Effector memory CD4-positive, alpha-beta T cell (primary cell): ENCODE measurements at regions not wholly inside any gene's neighbourhood (a gene's known extent, or its start where the extent isn't known, plus 50 kb on each side); places are given as distances from the start of the nearest gene placed in this dataset.

ENCODE experiments used
- DNase-seq, 3 donors: peaks; one replicate each; pipeline ENCODE4 v3.0.0-alpha.2; 2020
- H3K27ac ChIP-seq: 2 replicates; pipeline ENCODE4 v1.7.0; 2013; ENCODE audit warnings: mild to moderate bottlenecking, low read length, moderate library complexity; ENCODE audit not compliant: insufficient read depth, poor library complexity, severe bottlenecking
- H3K27me3 ChIP-seq: replicated peaks from 2 replicates; pipeline ENCODE4 v1.7.0; 2013; ENCODE audit warnings: mild to moderate bottlenecking, low read length; ENCODE audit not compliant: insufficient read depth, control insufficient read depth, poor library complexity, severe bottlenecking
- H3K36me3 ChIP-seq: 2 replicates; pipeline ENCODE4 v1.7.0; 2013; ENCODE audit warnings: mild to moderate bottlenecking, low read length, moderate library complexity; ENCODE audit not compliant: control insufficient read depth, insufficient read depth
- H3K4me1 ChIP-seq: 2 replicates; pipeline ENCODE4 v1.7.0; 2013; ENCODE audit warnings: low read length, mild to moderate bottlenecking; ENCODE audit not compliant: control insufficient read depth, insufficient read depth, poor library complexity, severe bottlenecking
- H3K4me3 ChIP-seq: 2 replicates; pipeline ENCODE4 v1.7.0; 2013; ENCODE audit warnings: low read length, low read depth, mild to moderate bottlenecking; ENCODE audit not compliant: insufficient read depth, poor library complexity, severe bottlenecking
- H3K9me3 ChIP-seq: 2 replicates; pipeline ENCODE4 v1.7.0; 2013; ENCODE audit warnings: mild to moderate bottlenecking, low read length, moderate library complexity; ENCODE audit not compliant: control insufficient read depth

- no peak for DNase-seq
- H3K36me3 ChIP-seq = no peaks in the 10 kb centered on the region
- no peak overlapping the region for H3K4me3 ChIP-seq
- H3K4me1 ChIP-seq = no peaks in the 10 kb centered on the region
- H3K27me3 ChIP-seq = no peaks in the 10 kb centered on the region
- no peaks in the 10 kb centered on the region for H3K9me3 ChIP-seq
- no peak overlapping the region for H3K27ac ChIP-seq
These were observed 188.7 kb upstream of the PPP1R3A start for GRCh38 chr7:114107522-114107921.

GRCh38 chr7:114104035-114104434 lies 185.2 kb upstream of the PPP1R3A start:
- Histone ChIP-seq H3K4me1 (no peaks in the 10 kb centered on the region), H3K9me3 (no peaks in the 10 kb centered on the region), H3K36me3 (no peaks in the 10 kb centered on the region), H3K4me3 (no peak overlapping the region), H3K27ac (no peak overlapping the region), H3K27me3 (no peaks in the 10 kb centered on the region)
- no peak for DNase-seq

- Histone ChIP-seq H3K27me3 (no peaks in the 10 kb centered on the region), H3K4me3 (no peak overlapping the region), H3K27ac (no peak overlapping the region), H3K36me3 (no peaks in the 10 kb centered on the region), H3K9me3 (no peaks in the 10 kb centered on the region), H3K4me1 (no peaks in the 10 kb centered on the region)
- DNase-seq = no peak
These were observed 184.2 kb upstream of the PPP1R3A start for GRCh38 chr7:114102996-114103395.

- DNase-seq = no peak
- no peaks in the 10 kb centered on the region for H3K4me1 ChIP-seq
- H3K9me3 ChIP-seq = no peaks in the 10 kb centered on the region
- H3K36me3 ChIP-seq = no peaks in the 10 kb centered on the region
- no peaks in the 10 kb centered on the region for H3K27me3 ChIP-seq
- no peak overlapping the region for H3K4me3 ChIP-seq
- no peak overlapping the region for H3K27ac ChIP-seq
These were observed 183.3 kb upstream of the PPP1R3A start for GRCh38 chr7:114102131-114102530.

- H3K27me3 ChIP-seq = no peaks in the 10 kb centered on the region
- DNase-seq = no peak
- H3K9me3 ChIP-seq = no peaks in the 10 kb centered on the region
- H3K4me3 ChIP-seq = no peak overlapping the region
- H3K36me3 ChIP-seq = no peaks in the 10 kb centered on the region
- no peaks in the 10 kb centered on the region for H3K4me1 ChIP-seq
- no peak overlapping the region for H3K27ac ChIP-seq
These were observed 182.0 kb upstream of the PPP1R3A start for GRCh38 chr7:114100810-114101209.

- Histone ChIP-seq H3K27me3 (no peaks in the 10 kb centered on the region), H3K4me1 (no peaks in the 10 kb centered on the region)
These were observed 180.5 kb upstream of the PPP1R3A start for GRCh38 chr7:114099337-114099736.

GRCh38 chr7:114095885-114096284 lies 177.1 kb upstream of the PPP1R3A start:
- no peaks in the 10 kb centered on the region for H3K27me3 ChIP-seq
- no peaks in the 10 kb centered on the region for H3K36me3 ChIP-seq
- H3K27ac ChIP-seq = no peak overlapping the region
- no peaks in the 10 kb centered on the region for H3K4me1 ChIP-seq
- DNase-seq = no peak
- no peaks in the 10 kb centered on the region for H3K9me3 ChIP-seq
- H3K4me3 ChIP-seq = no peak overlapping the region

More at GRCh38 chr7:114099337-114099736, 180.5 kb upstream of the PPP1R3A start:
- no peaks in the 10 kb centered on the region for H3K9me3 ChIP-seq
- no peak overlapping the region for H3K27ac ChIP-seq
- no peak for DNase-seq
- H3K36me3 ChIP-seq = no peaks in the 10 kb centered on the region
- no peak overlapping the region for H3K4me3 ChIP-seq

GRCh38 chr7:114088470-114088940 lies 169.7 kb upstream of the PPP1R3A start:
- no peaks in the 10 kb centered on the region for H3K36me3 ChIP-seq
- no peak overlapping the region for H3K4me3 ChIP-seq
- H3K27me3 ChIP-seq = peaks cover 36% of the 10 kb centered on the region
- DNase-seq = no peak
- no peak overlapping the region for H3K27ac ChIP-seq
- peaks cover 16% of the 10 kb centered on the region for H3K4me1 ChIP-seq
- H3K9me3 ChIP-seq = no peaks in the 10 kb centered on the region

- H3K36me3 ChIP-seq = no peaks in the 10 kb centered on the region
- DNase-seq = no peak
- H3K27ac ChIP-seq = no peak overlapping the region
- no peak overlapping the region for H3K4me3 ChIP-seq
- H3K27me3 ChIP-seq = peaks cover 42% of the 10 kb centered on the region
- H3K9me3 ChIP-seq = no peaks in the 10 kb centered on the region
- peaks cover 23% of the 10 kb centered on the region for H3K4me1 ChIP-seq
These were observed 169.1 kb upstream of the PPP1R3A start for GRCh38 chr7:114087653-114088469.

GRCh38 chr7:114086914-114087652 lies 168.3 kb upstream of the PPP1R3A start:
- H3K4me1 ChIP-seq = peaks cover 26% of the 10 kb centered on the region
- no peak for DNase-seq

More at GRCh38 chr7:114086914-114087652, 168.3 kb upstream of the PPP1R3A start:
- H3K4me3 ChIP-seq = peak overlapping the region; percentile 66
- H3K27me3 ChIP-seq = peaks cover 44% of the 10 kb centered on the region
- no peaks in the 10 kb centered on the region for H3K9me3 ChIP-seq
- H3K27ac ChIP-seq = no peak overlapping the region
- no peaks in the 10 kb centered on the region for H3K36me3 ChIP-seq
